Heart left ventricle (tissue), 16 donors: ENCODE measurements at regions not wholly inside any gene's neighbourhood (a gene's known extent, or its start where the extent isn't known, plus 50 kb on each side); places are given as distances from the start of the nearest gene placed in this dataset.

Experiments used
- ATAC-seq, 4 donors: fragments of 200-7000 bp; cut with Tn5 transposase; one replicate each; pipeline ENCODE4 v1.9.1; 2020 to 2022; ENCODE audit warnings: moderate library complexity in 4 of 4, mild to moderate bottlenecking in 3 of 4, moderate number of reproducible peaks in 1 of 4
- DNase-seq, 5 donors: peaks; one replicate each; pipeline ENCODE4 v3.0.0-alpha.2; 2020
- H3K27ac ChIP-seq, 12 donors: fragments of 200-600 bp; sonication (generic) in 4 of 12; one replicate each; pipeline versions ENCODE4 v1.5.0 to v1.8.0; 2016 to 2022; ENCODE audit warnings: mild to moderate bottlenecking in 2 of 12
- H3K27me3 ChIP-seq, 9 donors: fragments of 200-600 bp; sonication (generic) in 2 of 9; one replicate each; pipeline versions ENCODE4 v1.5.1 to v1.8.0; 2016 to 2022; ENCODE audit warnings: mild to moderate bottlenecking in 3 of 9
- H3K36me3 ChIP-seq, 9 donors: fragments of 200-600 bp; sonication (generic) in 2 of 9; one replicate each; pipeline versions ENCODE4 v1.5.0 to v1.8.0; 2018 to 2022; ENCODE audit warnings: mild to moderate bottlenecking in 2 of 9
- H3K4me1 ChIP-seq, 12 donors: fragments of 200-600 bp; sonication (generic) in 4 of 12; one replicate each; pipeline versions ENCODE4 v1.5.0 to v1.8.0; 2016 to 2022; ENCODE audit warnings: mild to moderate bottlenecking in 3 of 12
- H3K4me3 ChIP-seq, 12 donors: fragments of 200-600 bp; sonication (generic) in 4 of 12; one replicate each; pipeline versions ENCODE4 v1.5.0 to v1.8.0; 2017 to 2022; ENCODE audit warnings: mild to moderate bottlenecking in 9 of 12, moderate library complexity in 4 of 12
- H3K9me3 ChIP-seq, 12 donors: fragments of 200-600 bp; sonication (generic) in 4 of 12; one replicate each; pipeline versions ENCODE4 v1.5.0 to v1.8.0; 2016 to 2022; ENCODE audit warnings: mild to moderate bottlenecking in 1 of 12
- CTCF ChIP-seq, 12 donors: fragments of 200-600 bp; sonication (generic) in 4 of 12; IDR thresholded peaks; one replicate each; pipeline versions ENCODE4 v1.5.0 to v1.8.0; 2018 to 2022; ENCODE audit warnings: antibody characterized with exemption in 12 of 12, mild to moderate bottlenecking in 5 of 12
- POLR2A ChIP-seq, 2 donors: fragments of 450-650 bp; IDR thresholded peaks; one replicate each; pipeline ENCODE4 v1.6.1; 2017; ENCODE audit warnings: antibody characterized with exemption in 2 of 2, mild to moderate bottlenecking in 2 of 2, moderate library complexity in 2 of 2
- WGBS, 4 donors: extraction: QIAGEN DNeasy Blood & Tissue Kit in 2 of 4; methylation state at CpG; one replicate each; pipeline versions ENCODE4 v1.1.5 to v1.1.7; 2013 to 2018; 5-methylcytosine and 5-hydroxymethylcytosine counted together
- intact Hi-C, 10 donors: fragments of 100-400 bp; cut with DNase I; formaldehyde crosslinking; loops; one replicate each; pipeline versions ENCODE4 v1.11.1 to v1.14.2; 2022
- donor health status: ischemic (EF 13 %, LVEDD 7.1; RV severe dilation, severe dysfunction).
- donor health status: healthy with polysubstance abuse.
- donor health status: DM: no; HTN: yes; CAD: no.
- donor health status: DM: no; HTN: no; CAD: no.
- donor health status: ischemic (EF 25% LVEDD 6.9; RV normal size, moderate dysfunction).
- donor health status: ischemic (EF 25% LVEDD 5.7; RV mildly dilated, moderate dysfunction).
- donor health status: healthy.
- donor health status: DM: yes; HTN: yes; CAD: no.
- donor health status: ischemic (EF 35%, LVEDD 5.7; RV mildly dilated, moderate dysfunction).
- donor health status: nonischemic (EF 11% LVEDD 7.7; RV severe dilation, severe dysfunction).
- donor health status: DM: yes; HTN: yes; CAD: no.
- donor health status: PGD.
- donor health status: ischemic (EF 29% LVEDD 5.4; RV normal size, mild dysfunction).
- donor health status: nonischemic (EF 23%, LVEDD 6.1; RV moderate dilation, normal function).

- ATAC-seq (no peak), DNase-seq (no peak)
- Histone ChIP-seq H3K4me1 (no peaks in the 10 kb centered on the region), H3K36me3 (no peaks in the 10 kb centered on the region), H3K9me3 (no peaks in the 10 kb centered on the region), H3K27ac (no peak overlapping the region), H3K27me3 (peaks cover 0 to 3% (median 0%) of the 10 kb centered on the region in 9 donors), H3K4me3 (no peak overlapping the region)
- WGBS, 4 donors = 78 to 84% (median 79%) methylated on average over 7 of the region's 7 CpGs
- intact Hi-C loops = no loop called here
- TF ChIP-seq POLR2A (IDR thresholded peaks at IDR 0.05) = no peak
- TF ChIP-seq CTCF (IDR thresholded peaks at IDR 0.05) = no peak
Measured at GRCh38 chr9:86471171-86471815, 117.1 kb upstream of the TUT7 start.

- DNase-seq (no peak), ATAC-seq (no peak)
- Histone ChIP-seq H3K9me3 (no peaks in the 10 kb centered on the region), H3K27ac (no peak overlapping the region), H3K27me3 (peaks cover 0 to 3% (median 0%) of the 10 kb centered on the region in 9 donors), H3K4me1 (no peaks in the 10 kb centered on the region), H3K36me3 (no peaks in the 10 kb centered on the region), H3K4me3 (no peak overlapping the region)
- TF ChIP-seq CTCF (IDR thresholded peaks at IDR 0.05) (no peak), POLR2A (IDR thresholded peaks at IDR 0.05) (no peak)
- WGBS, 4 donors = 54 to 65% (median 64%) methylated on average over 1 of the region's 1 CpG
- intact Hi-C loops = no loop called here
Measured at GRCh38 chr9:86470326-86470725, 116.1 kb upstream of the TUT7 start.

GRCh38 chr9:86469476-86470250, 115.5 kb upstream of the TUT7 start:
- H3K4me3 ChIP-seq = no peak overlapping the region
- DNase-seq (no peak), ATAC-seq (no peak)
- no peaks in the 10 kb centered on the region for H3K36me3 ChIP-seq
- H3K27me3 ChIP-seq = peaks cover 0 to 3% (median 0%) of the 10 kb centered on the region in 9 donors
- WGBS, 4 donors = 77 to 81% (median 80%) methylated on average over 8 of the region's 8 CpGs
- TF ChIP-seq POLR2A (IDR thresholded peaks at IDR 0.05) (no peak), CTCF (IDR thresholded peaks at IDR 0.05) (no peak)
- H3K9me3 ChIP-seq = no peaks in the 10 kb centered on the region
- intact Hi-C loops = no loop called here
- no peak overlapping the region for H3K27ac ChIP-seq
- H3K4me1 ChIP-seq = no peaks in the 10 kb centered on the region

- no peak for TF ChIP-seq POLR2A (IDR thresholded peaks at IDR 0.05)
- DNase-seq (no peak), ATAC-seq (no peak)
- 53 to 63% (median 55%) methylated on average over 3 of the region's 3 CpGs for WGBS, 4 donors
- Histone ChIP-seq H3K27ac (no peak overlapping the region), H3K9me3 (no peaks in the 10 kb centered on the region), H3K36me3 (no peaks in the 10 kb centered on the region), H3K27me3 (no peaks in the 10 kb centered on the region), H3K4me3 (no peak overlapping the region), H3K4me1 (peaks cover 0 to 7% (median 0%) of the 10 kb centered on the region in 12 donors)
- intact Hi-C loops = no loop called here
Measured at GRCh38 chr9:86464242-86464641, 110.0 kb upstream of the TUT7 start.
